ENCODE measurements at regions not wholly inside any gene's neighbourhood (a gene's known extent, or its start where the extent isn't known, plus 50 kb on each side); places are given as distances from the start of the nearest gene placed in this dataset.

DNA sequence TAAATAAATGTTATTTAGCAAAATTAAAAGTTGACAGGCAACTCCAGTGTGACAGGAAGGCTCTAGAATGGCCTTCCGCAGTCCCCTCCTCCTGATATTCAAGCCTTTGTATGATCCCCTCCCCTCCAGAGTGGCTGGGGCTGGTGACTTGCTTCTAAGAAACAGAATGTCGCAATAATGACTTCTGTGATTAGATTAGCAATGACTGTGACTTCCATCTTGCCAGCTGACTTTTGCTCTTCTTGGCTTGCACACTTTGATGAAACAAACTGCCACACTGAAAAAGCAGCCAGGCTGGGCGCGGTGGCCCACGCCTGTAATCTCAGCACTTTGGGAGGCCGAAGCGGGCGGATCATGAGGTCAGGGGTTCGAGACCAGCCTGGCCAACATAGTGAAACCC, 106.5 kb upstream of the LARP1 start:
- H3K27ac ChIP-seq (ENCODE audit: low read length): no peak overlapping the region
- H3K9me3 ChIP-seq: no peaks in the 10 kb centered on the region
- Mint-ChIP-seq H3K36me3 (no peaks in the 10 kb centered on the region), H3K4me3 (no peak overlapping the region), H3K27me3 (peaks cover 15 to 25% of the 10 kb centered on the region in 2 donors), H3K27ac (no peak overlapping the region), H3K9me3 (peaks cover 0 to 4% (median 4%) of the 10 kb centered on the region in 3 donors), H3K4me1 (peaks cover 15 to 18% (median 18%) of the 10 kb centered on the region in 3 donors)
- no peaks in the 10 kb centered on the region for H3K36me3 ChIP-seq (ENCODE audit: control insufficient read depth in 2 of 2, extremely low read depth in 1 of 2, insufficient read depth in 1 of 2, low read length in 1 of 2)
- ChIA-PET CTCF (interaction anchor here in 1 of 2 donors (0.7 kb wide), 1 partner anchor 220 kb away, joined by 6 read pairs; no protein-coding TSS in a partner anchor), POLR2A (no interaction called here)
- H3K27me3 ChIP-seq (replicated peaks in 1 of 2; ENCODE audit: control insufficient read depth in 2 of 2, extremely low read depth in 1 of 2, insufficient read depth in 2 of 2, low read length in 1 of 2): peaks cover 2 to 26% of the 10 kb centered on the region in 2 experiments
- H3K4me1 ChIP-seq (ENCODE audit: control insufficient read depth in 1 of 2, extremely low read depth in 1 of 2, insufficient read depth in 2 of 2, low read length in 2 of 2): peaks cover 0 to 15% of the 10 kb centered on the region in 2 experiments
- no peak for ATAC-seq (replicated peaks in 1 of 4)
- 94% methylated on average over 4 of the region's 9 CpGs for WGBS (ENCODE audit: insufficient coverage)
- H3K4me3 ChIP-seq (ENCODE audit: control insufficient read depth in 1 of 2, extremely low read depth in 1 of 2, low read length in 1 of 2): no peak overlapping the region
- DNase-seq: no peak

DNA sequence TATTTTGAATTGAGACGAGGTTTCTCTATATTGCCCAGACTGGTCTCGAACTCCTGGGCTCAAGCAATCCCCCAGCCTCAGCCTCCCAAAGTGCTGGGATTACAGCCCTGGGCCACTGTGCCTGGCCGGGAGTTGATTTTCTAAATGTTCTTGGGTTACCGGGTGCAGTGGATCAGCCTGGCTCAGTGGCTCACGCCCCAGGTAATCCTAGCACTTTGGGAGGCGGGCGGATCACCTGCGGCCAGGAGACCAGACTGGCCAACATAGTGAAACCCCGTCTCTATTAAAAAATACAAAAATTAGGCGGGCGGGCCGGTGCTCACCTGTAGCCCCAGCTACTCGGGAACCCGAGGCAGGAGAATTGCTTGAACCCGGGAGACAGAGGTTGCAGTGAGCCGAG, 106.9 kb upstream of the LARP1 start:
- H3K9me3 ChIP-seq: no peaks in the 10 kb centered on the region
- no peak overlapping the region for H3K4me3 ChIP-seq (ENCODE audit: control insufficient read depth in 1 of 2, extremely low read depth in 1 of 2, low read length in 1 of 2)
- Mint-ChIP-seq H3K27me3 (peaks cover 15 to 29% of the 10 kb centered on the region in 2 donors), H3K4me1 (peaks cover 15 to 18% (median 18%) of the 10 kb centered on the region in 3 donors), H3K4me3 (peak overlapping the region in 1 of 3 donors; percentile 77), H3K36me3 (peaks cover 4% of the 10 kb centered on the region), H3K27ac (no peak overlapping the region), H3K9me3 (peaks cover 3 to 9% (median 9%) of the 10 kb centered on the region in 3 donors)
- H3K36me3 ChIP-seq (ENCODE audit: control insufficient read depth in 2 of 2, extremely low read depth in 1 of 2, insufficient read depth in 1 of 2, low read length in 1 of 2): no peaks in the 10 kb centered on the region
- CTCF ChIA-PET: interaction anchor here in 1 of 2 donors (0.7 kb wide), 1 partner anchor 130 kb away, joined by 6 read pairs; no protein-coding TSS in a partner anchor
- peaks cover 0 to 15% of the 10 kb centered on the region in 2 experiments for H3K4me1 ChIP-seq (ENCODE audit: control insufficient read depth in 1 of 2, extremely low read depth in 1 of 2, insufficient read depth in 2 of 2, low read length in 2 of 2)
- no peak overlapping the region for H3K27ac ChIP-seq (ENCODE audit: low read length)
- WGBS (ENCODE audit: insufficient coverage): 100% methylated on average over 14 of the region's 16 CpGs
- no peak for ATAC-seq (replicated peaks in 1 of 4)
- POLR2A ChIA-PET: no interaction called here
- DNase-seq: no peak
- H3K27me3 ChIP-seq (replicated peaks in 1 of 2; ENCODE audit: control insufficient read depth in 2 of 2, extremely low read depth in 1 of 2, insufficient read depth in 2 of 2, low read length in 1 of 2): peaks cover 2 to 26% of the 10 kb centered on the region in 2 experiments

DNA sequence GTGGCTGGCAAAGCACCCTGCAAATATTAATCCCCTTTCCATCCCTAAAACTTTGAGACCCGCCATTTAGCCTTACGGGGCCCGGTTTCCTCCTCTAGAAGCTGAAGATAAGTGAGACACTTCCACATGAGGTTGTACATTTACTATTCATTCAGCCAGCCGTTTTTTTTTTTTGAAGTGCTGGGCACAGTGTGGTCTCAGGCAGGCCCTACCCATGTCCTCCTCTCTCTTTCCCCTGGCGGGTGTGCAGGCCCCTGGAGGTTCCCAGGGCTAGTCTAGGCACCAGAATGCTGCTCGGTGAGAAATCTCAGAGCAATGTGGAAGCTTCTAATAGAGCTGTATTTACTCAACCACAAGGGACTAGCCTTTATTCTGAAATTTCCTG, 107.4 kb upstream of the LARP1 start:
- H3K9me3 ChIP-seq: no peaks in the 10 kb centered on the region
- Mint-ChIP-seq H3K36me3 (peaks cover 7% of the 10 kb centered on the region), H3K4me1 (peaks cover 15 to 18% (median 18%) of the 10 kb centered on the region in 3 donors), H3K4me3 (peak overlapping the region; percentile 71 to 78 (median 77)), H3K27me3 (peaks cover 15 to 32% of the 10 kb centered on the region in 2 donors), H3K27ac (no peak overlapping the region), H3K9me3 (peaks cover 6 to 13% (median 13%) of the 10 kb centered on the region in 3 donors)
- no peak for ATAC-seq (replicated peaks in 1 of 4)
- no peaks in the 10 kb centered on the region for H3K36me3 ChIP-seq (ENCODE audit: control insufficient read depth in 2 of 2, extremely low read depth in 1 of 2, insufficient read depth in 1 of 2, low read length in 1 of 2)
- H3K4me3 ChIP-seq (ENCODE audit: control insufficient read depth in 1 of 2, extremely low read depth in 1 of 2, low read length in 1 of 2): peak overlapping the region; percentile 39 to 86
- no peak for DNase-seq
- peaks cover 2 to 26% of the 10 kb centered on the region in 2 experiments for H3K27me3 ChIP-seq (replicated peaks in 1 of 2; ENCODE audit: control insufficient read depth in 2 of 2, extremely low read depth in 1 of 2, insufficient read depth in 2 of 2, low read length in 1 of 2)
- no peak overlapping the region for H3K27ac ChIP-seq (ENCODE audit: low read length)
- CTCF ChIA-PET: interaction anchor here (0.7 to 1.0 kb wide), 2 partner anchors 130 to 164 kb away, joined by 3 to 6 read pairs; no protein-coding TSS in a partner anchor
- no CpG with 5 or more reads among the region's 6 CpGs for WGBS (ENCODE audit: insufficient coverage)
- POLR2A ChIA-PET: no interaction called here
- peaks cover 0 to 15% of the 10 kb centered on the region in 2 experiments for H3K4me1 ChIP-seq (ENCODE audit: control insufficient read depth in 1 of 2, extremely low read depth in 1 of 2, insufficient read depth in 2 of 2, low read length in 2 of 2)

DNA sequence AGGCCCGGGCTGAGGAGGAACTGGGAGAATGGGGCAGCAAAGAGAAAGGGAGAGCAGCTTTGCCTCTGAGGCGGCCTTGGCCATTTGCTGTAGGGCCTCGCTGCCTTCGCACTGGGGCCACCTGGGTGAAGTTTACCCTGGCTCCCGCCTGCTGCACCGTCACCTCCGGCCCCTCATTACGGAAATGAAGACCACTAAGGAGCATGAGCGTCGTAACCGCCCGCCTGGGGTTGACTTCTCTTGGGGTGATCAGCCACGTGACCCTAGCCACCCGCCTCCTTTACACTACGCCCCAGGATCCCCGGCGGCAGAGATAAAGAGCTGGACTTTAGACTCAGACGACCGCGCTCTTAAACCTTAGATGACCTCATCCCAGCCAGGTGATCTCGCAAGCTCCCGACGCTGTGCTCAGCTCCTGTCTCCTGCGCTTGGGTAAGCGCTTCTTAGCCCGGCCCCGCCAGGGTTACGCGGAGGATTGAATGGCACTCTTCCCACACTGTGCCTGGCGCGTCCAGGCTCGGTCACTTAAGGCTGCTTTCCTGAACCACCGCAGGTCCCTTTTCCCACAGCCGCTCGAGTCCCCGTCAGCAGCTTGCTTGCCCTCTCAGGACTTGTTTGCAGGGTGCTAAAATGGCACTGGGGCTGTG, 107.9 kb upstream of the LARP1 start:
- ATAC-seq (replicated peaks in 1 of 4): peak; percentile 52 to 76 (median 70)
- ChIA-PET POLR2A (no interaction called here), CTCF (interaction anchor here in 1 of 2 donors (1.0 kb wide), 1 partner anchor 164 kb away, joined by 3 read pairs; no protein-coding TSS in a partner anchor)
- Histone ChIP-seq H3K9me3 (no peaks in the 10 kb centered on the region), H3K27ac (ENCODE audit: low read length) (no peak overlapping the region), H3K27me3 (replicated peaks in 1 of 2; ENCODE audit: control insufficient read depth in 2 of 2, extremely low read depth in 1 of 2, insufficient read depth in 2 of 2, low read length in 1 of 2) (peaks cover 2 to 26% of the 10 kb centered on the region in 2 experiments), H3K4me1 (ENCODE audit: control insufficient read depth in 1 of 2, extremely low read depth in 1 of 2, insufficient read depth in 2 of 2, low read length in 2 of 2) (peaks cover 0 to 15% of the 10 kb centered on the region in 2 experiments), H3K4me3 (ENCODE audit: control insufficient read depth in 1 of 2, extremely low read depth in 1 of 2, low read length in 1 of 2) (peak overlapping the region; percentile 39 to 86), H3K36me3 (ENCODE audit: control insufficient read depth in 2 of 2, extremely low read depth in 1 of 2, insufficient read depth in 1 of 2, low read length in 1 of 2) (no peaks in the 10 kb centered on the region)
- peaks cover 15 to 18% (median 18%) of the 10 kb centered on the region in 3 donors for H3K4me1 Mint-ChIP-seq
- DNase-seq: peak in 23 of 35 experiments; percentile 1 to 41 (median 9)
- peak overlapping the region; percentile 71 to 78 (median 77) for H3K4me3 Mint-ChIP-seq
- H3K27me3 Mint-ChIP-seq: peaks cover 19 to 32% of the 10 kb centered on the region in 2 donors
- WGBS (ENCODE audit: insufficient coverage): 8% methylated on average over 33 of the region's 36 CpGs
- peaks cover 7% of the 10 kb centered on the region for H3K36me3 Mint-ChIP-seq
- peak overlapping the region in 1 of 2 donors; percentile 34 for H3K27ac Mint-ChIP-seq
- H3K9me3 Mint-ChIP-seq: peaks cover 6 to 13% (median 13%) of the 10 kb centered on the region in 3 donors

DNA sequence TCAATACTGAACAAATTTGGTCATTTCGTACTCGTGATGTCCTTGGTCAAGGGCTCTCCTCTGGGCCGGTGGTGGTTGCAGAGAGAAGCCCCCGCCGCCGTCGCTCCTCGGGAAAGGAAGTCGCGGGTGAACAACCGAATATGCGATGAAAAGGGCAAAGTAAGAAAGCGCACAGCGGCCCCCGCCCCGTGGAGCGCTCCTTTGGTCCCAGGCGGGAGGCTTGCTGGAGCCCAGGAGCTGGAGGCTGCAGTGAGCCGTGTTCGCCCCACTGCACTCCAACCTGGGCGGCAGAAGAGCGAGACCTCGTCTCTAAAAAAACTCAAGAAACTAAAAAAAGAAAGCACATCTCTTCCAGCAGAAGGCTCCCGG, 108.4 kb upstream of the LARP1 start:
- H3K9me3 ChIP-seq: no peaks in the 10 kb centered on the region
- no peaks in the 10 kb centered on the region for H3K36me3 ChIP-seq (ENCODE audit: control insufficient read depth in 2 of 2, extremely low read depth in 1 of 2, insufficient read depth in 1 of 2, low read length in 1 of 2)
- Mint-ChIP-seq H3K36me3 (peaks cover 7% of the 10 kb centered on the region), H3K27me3 (peaks cover 22 to 32% of the 10 kb centered on the region in 2 donors), H3K4me1 (peaks cover 15 to 18% (median 18%) of the 10 kb centered on the region in 3 donors), H3K27ac (peak overlapping the region in 1 of 2 donors; percentile 34), H3K4me3 (peak overlapping the region; percentile 71 to 78 (median 77)), H3K9me3 (peaks cover 6 to 13% (median 13%) of the 10 kb centered on the region in 3 donors)
- ChIA-PET POLR2A (no interaction called here), CTCF (interaction anchor here in 1 of 2 donors (1.0 kb wide), 1 partner anchor 165 kb away, joined by 3 read pairs; no protein-coding TSS in a partner anchor)
- peak overlapping the region; percentile 39 to 86 for H3K4me3 ChIP-seq (ENCODE audit: control insufficient read depth in 1 of 2, extremely low read depth in 1 of 2, low read length in 1 of 2)
- peak; percentile 25 to 39 (median 36) for ATAC-seq (replicated peaks in 1 of 4)
- no peak overlapping the region for H3K27ac ChIP-seq (ENCODE audit: low read length)
- DNase-seq: peak in 2 of 35 experiments; percentile 2 to 7
- WGBS (ENCODE audit: insufficient coverage): 25% methylated on average over 18 of the region's 24 CpGs
- H3K4me1 ChIP-seq (ENCODE audit: control insufficient read depth in 1 of 2, extremely low read depth in 1 of 2, insufficient read depth in 2 of 2, low read length in 2 of 2): peaks cover 0 to 15% of the 10 kb centered on the region in 2 experiments
- H3K27me3 ChIP-seq (replicated peaks in 1 of 2; ENCODE audit: control insufficient read depth in 2 of 2, extremely low read depth in 1 of 2, insufficient read depth in 2 of 2, low read length in 1 of 2): peaks cover 2 to 26% of the 10 kb centered on the region in 2 experiments

DNA sequence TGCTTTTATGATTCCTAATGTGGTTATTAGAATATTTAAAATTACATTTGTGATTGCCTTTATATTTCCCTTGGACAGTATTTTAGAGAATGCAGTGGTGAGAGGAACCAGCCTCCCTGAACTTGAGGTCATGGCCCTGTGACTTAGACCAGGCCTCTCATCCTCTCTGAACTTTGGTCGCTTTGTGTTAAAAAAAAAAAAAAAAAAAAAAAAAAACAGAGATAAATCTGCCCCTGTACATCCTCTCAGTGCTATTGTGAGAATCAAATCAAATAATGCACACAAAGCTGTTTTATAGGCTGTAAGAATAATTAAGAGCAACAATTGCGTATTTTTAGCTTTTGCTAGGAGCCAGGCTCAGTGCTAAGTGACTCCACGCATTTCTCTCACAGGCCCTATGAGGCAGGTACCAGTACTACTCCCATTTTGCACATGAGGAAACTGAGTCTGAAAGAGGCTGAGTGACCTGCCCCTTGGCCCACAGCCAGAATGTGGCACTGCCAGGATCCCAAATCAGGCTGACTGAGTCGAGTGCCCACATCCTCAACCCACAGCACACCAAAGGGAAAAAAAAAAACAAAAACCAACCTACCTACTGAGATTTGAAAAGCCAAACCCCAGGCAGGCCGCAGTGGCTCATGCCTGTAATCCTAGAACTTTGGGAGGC, 110.3 kb upstream of the LARP1 start:
- Histone ChIP-seq H3K4me1 (ENCODE audit: control insufficient read depth in 1 of 2, extremely low read depth in 1 of 2, insufficient read depth in 2 of 2, low read length in 2 of 2) (peaks cover 0 to 15% of the 10 kb centered on the region in 2 experiments), H3K27me3 (replicated peaks in 1 of 2; ENCODE audit: control insufficient read depth in 2 of 2, extremely low read depth in 1 of 2, insufficient read depth in 2 of 2, low read length in 1 of 2) (peaks cover 2 to 26% of the 10 kb centered on the region in 2 experiments), H3K9me3 (no peaks in the 10 kb centered on the region), H3K4me3 (ENCODE audit: control insufficient read depth in 1 of 2, extremely low read depth in 1 of 2, low read length in 1 of 2) (no peak overlapping the region), H3K27ac (ENCODE audit: low read length) (no peak overlapping the region), H3K36me3 (ENCODE audit: control insufficient read depth in 2 of 2, extremely low read depth in 1 of 2, insufficient read depth in 1 of 2, low read length in 1 of 2) (no peaks in the 10 kb centered on the region)
- Mint-ChIP-seq H3K9me3 (peaks cover 6 to 13% (median 13%) of the 10 kb centered on the region in 3 donors), H3K27ac (no peak overlapping the region), H3K4me1 (peaks cover 15 to 18% (median 18%) of the 10 kb centered on the region in 3 donors), H3K36me3 (peaks cover 7% of the 10 kb centered on the region), H3K4me3 (no peak overlapping the region), H3K27me3 (peaks cover 27 to 32% of the 10 kb centered on the region in 2 donors)
- CTCF ChIA-PET: interaction anchor here in 1 of 2 donors (0.6 to 0.7 kb wide), 2 partner anchors 130 to 163 kb away, joined by 3 to 4 read pairs; no protein-coding TSS in a partner anchor
- ATAC-seq (replicated peaks in 1 of 4): no peak
- DNase-seq: no peak
- POLR2A ChIA-PET: no interaction called here
- WGBS (ENCODE audit: insufficient coverage): 100% methylated on average over 1 of the region's 5 CpGs
